ENCODE measurements at regions not wholly inside any gene's neighbourhood (a gene's known extent, or its start where the extent isn't known, plus 50 kb on each side); places are given as distances from the start of the nearest gene placed in this dataset.
"Not testable (repeated sequence)": the region's sequence is repeated elsewhere in the genome, so short reads cannot be mapped to it uniquely, and the experiment has no call there.

GRCh38 chr13:63853816-63854215 is 2438.2 kb upstream of the PCDH20 start:
- DNase-seq: no peak

- DNase-seq: no peak
Observed at GRCh38 chr13:63851526-63851925, 2435.9 kb upstream of the PCDH20 start.

- DNase-seq: no peak
Observed at GRCh38 chr13:63843766-63844699, 2428.4 kb upstream of the PCDH20 start.

GRCh38 chr13:63842102-63842501 is 2426.5 kb upstream of the PCDH20 start:
- DNase-seq: no peak

GRCh38 chr13:63840551-63841421 is 2425.1 kb upstream of the PCDH20 start:
- no peak for DNase-seq

- no peak for DNase-seq
Observed at GRCh38 chr13:63838366-63839110, 2422.9 kb upstream of the PCDH20 start.

GRCh38 chr13:63837701-63838100 is 2422.1 kb upstream of the PCDH20 start:
- not testable (repeated sequence) for DNase-seq

- DNase-seq: not testable (repeated sequence)
Observed at GRCh38 chr13:63829609-63830008, 2414.0 kb upstream of the PCDH20 start.

- not testable (repeated sequence) for DNase-seq
Observed at GRCh38 chr13:63821785-63822184, 2406.1 kb upstream of the PCDH20 start.

- not testable (repeated sequence) for DNase-seq
Observed at GRCh38 chr13:63811428-63812004, 2395.9 kb upstream of the PCDH20 start.

- not testable (repeated sequence) for DNase-seq
Observed at GRCh38 chr13:63791134-63791533, 2375.5 kb upstream of the PCDH20 start.

GRCh38 chr13:63774133-63774532 is 2358.5 kb upstream of the PCDH20 start:
- no peak for DNase-seq

GRCh38 chr13:63773476-63773875 is 2357.8 kb upstream of the PCDH20 start:
- no peak for DNase-seq

- not testable (repeated sequence) for DNase-seq
Observed at GRCh38 chr13:63757683-63758082, 2342.0 kb upstream of the PCDH20 start.

GRCh38 chr13:63749857-63750256 is 2334.2 kb upstream of the PCDH20 start:
- not testable (repeated sequence) for DNase-seq

- DNase-seq: not testable (repeated sequence)
Observed at GRCh38 chr13:63741814-63742101, 2326.1 kb upstream of the PCDH20 start.

GRCh38 chr13:63741029-63741813 is 2325.6 kb upstream of the PCDH20 start:
- no peak for DNase-seq

GRCh38 chr13:63739112-63739735 is 2323.6 kb upstream of the PCDH20 start:
- DNase-seq: not testable (repeated sequence)

GRCh38 chr13:63737418-63737817 is 2321.8 kb upstream of the PCDH20 start:
- DNase-seq: no peak

GRCh38 chr13:63731896-63732295 is 2316.2 kb upstream of the PCDH20 start:
- no peak for DNase-seq

GRCh38 chr13:63712159-63712558 is 2296.5 kb upstream of the PCDH20 start:
- DNase-seq: not testable (repeated sequence)

Data from T-helper 1 cell (primary cell).